K562 (cell line): ENCODE measurements at regions not wholly inside any gene's neighbourhood (a gene's known extent, or its start where the extent isn't known, plus 50 kb on each side); places are given as distances from the start of the nearest gene placed in this dataset.

ENCODE experiments used
- ATAC-seq: fragments of 200-7000 bp; cut with Tn5 transposase; 3 replicates; pipeline ENCODE4 v1.9.1; 2020; ENCODE audit warnings: moderate library complexity
- BruUV-seq: library from RNA; stranded (reverse); fragments of 400-500 nt; replicated peaks from 2 replicates; lab custom pipeline; 2021; lab: Mats Ljungman, UMichigan
- CTCF ChIA-PET: fragments of 300-600 bp; formaldehyde crosslinking; extraction: SDS; loops from one replicate; lab custom pipeline; 2021; ENCODE audit warnings: low intra/inter-chr PET ratio; lab: Yijun Ruan, JAX
- POLR2A ChIA-PET: fragments of 300-600, 350-650 bp; sonication (Branson Sonifier 250); formaldehyde crosslinking; extraction: SDS; loops from one replicate; lab custom pipeline; 2021; ENCODE audit warnings: antibody characterized with exemption, inconsistent platforms; lab: Yijun Ruan, JAX
- DNase-seq, 4 experiments: peaks; one replicate each; pipeline versions ENCODE4 v3.0.0 to v3.0.0-alpha.2; 2011 to 2018; ENCODE audit warnings: low spot score in 3 of 4, mixed read lengths in 3 of 4; ENCODE audit errors: extremely low read depth in 1 of 4
- FAIRE-seq: peaks from 2 replicates; lab custom pipeline; 2011; peaks lifted over from hg19 to GRCh38; lab: Jason Lieb, UNC
- H2AFZ ChIP-seq: 2 replicates; pipeline ENCODE4 v1.6.0; 2011; ENCODE audit warnings: low read depth, low read length, control low read depth, inconsistent platforms
- H3K27ac ChIP-seq: fragments of 200-600 bp; 3 replicates; pipeline ENCODE4 v1.8.0; 2011; ENCODE audit warnings: low read depth, mild to moderate bottlenecking, control low read depth, inconsistent platforms, low read length, moderate library complexity, mixed read lengths; ENCODE audit errors: extremely low read depth
- H3K27me3 ChIP-seq, 2 experiments: fragments of 300-600 bp in 1 of 2; 2 replicates in 1 of 2; 3 replicates in 1 of 2; pipeline versions ENCODE4 v1.6.0 to v1.8.0; 2011; ENCODE audit warnings: inconsistent platforms in 2 of 2, low read length in 2 of 2, mild to moderate bottlenecking in 1 of 2, mixed read lengths in 1 of 2, moderate library complexity in 1 of 2; ENCODE audit not compliant: control insufficient read depth in 2 of 2, insufficient read depth in 2 of 2
- H3K36me3 ChIP-seq: fragments of 300-600 bp; 3 replicates; pipeline ENCODE4 v1.8.0; 2011; ENCODE audit warnings: mild to moderate bottlenecking, low read length, inconsistent platforms; ENCODE audit not compliant: control insufficient read depth, insufficient read depth
- H3K4me1 ChIP-seq, 2 experiments: fragments of 200-600 bp in 1 of 2; replicated peaks in 1 of 2; 2 replicates in 1 of 2; 3 replicates in 1 of 2; pipeline versions ENCODE4 v1.5.1 to v1.8.0; 2011; ENCODE audit warnings: inconsistent platforms in 2 of 2, low read length in 2 of 2, mild to moderate bottlenecking in 1 of 2, mixed read lengths in 1 of 2, moderate library complexity in 1 of 2; ENCODE audit not compliant: control insufficient read depth in 2 of 2, insufficient read depth in 2 of 2
- H3K4me2 ChIP-seq: 2 replicates; pipeline ENCODE4 v1.6.1; 2011; ENCODE audit warnings: low read length, control low read depth, inconsistent platforms, mixed read lengths; ENCODE audit not compliant: insufficient read depth
- H3K4me3 ChIP-seq: fragments of 200-600 bp; sonication (generic), shearing (Covaris generic); 2 replicates; pipeline ENCODE4 v1.5.1; 2016; ENCODE audit warnings: control low read depth, inconsistent platforms
- H3K79me2 ChIP-seq: fragments of 200-600 bp; 3 replicates; pipeline ENCODE4 v1.8.0; 2011; ENCODE audit warnings: low read length, inconsistent platforms; ENCODE audit not compliant: control insufficient read depth, insufficient read depth
- H3K9ac ChIP-seq, 2 experiments: 2 replicates each; pipeline versions ENCODE4 v1.6.0 to v1.6.1; 2011; ENCODE audit warnings: low read depth in 2 of 2, low read length in 2 of 2, control low read depth in 1 of 2, inconsistent platforms in 1 of 2, mild to moderate bottlenecking in 1 of 2, mixed read lengths in 1 of 2; ENCODE audit not compliant: insufficient read depth in 1 of 2
- H3K9me1 ChIP-seq: one replicate; pipeline ENCODE4 v1.6.0; 2011; ENCODE audit warnings: inconsistent platforms, mild to moderate bottlenecking, low read length, moderate library complexity; ENCODE audit not compliant: control insufficient read depth, insufficient read depth
- H3K9me3 ChIP-seq: replicated peaks from 2 replicates; pipeline ENCODE4 v1.5.1; 2011; ENCODE audit warnings: low read depth, low read length, inconsistent platforms; ENCODE audit not compliant: control insufficient read depth, insufficient read depth
- H4K20me1 ChIP-seq: replicated peaks from 2 replicates; pipeline ENCODE4 v1.6.1; 2011; ENCODE audit warnings: low read length, inconsistent platforms, mixed read lengths; ENCODE audit not compliant: control insufficient read depth, insufficient read depth
- CCAR2 ChIP-seq: fragments of 200-400 bp; formaldehyde crosslinking; IDR thresholded peaks from 2 replicates; pipeline ENCODE4 v1.6.1; 2017; ENCODE audit warnings: mild to moderate bottlenecking, low read depth, low read length
- DPF2 ChIP-seq: fragments of 450-650 bp; IDR thresholded peaks from 2 replicates; pipeline ENCODE4 v1.6.1; 2016
- ETV1 ChIP-seq: fragments of 450-650 bp; conservative IDR thresholded peaks from 2 replicates; pipeline ENCODE4 v1.6.1; 2016; ENCODE audit warnings: missing genetic modification characterization, control low read depth, low read depth, missing compliant biosample characterization
- RFX5 ChIP-seq: IDR thresholded peaks from 2 replicates; pipeline ENCODE4 v1.6.1; 2011; ENCODE audit warnings: low read depth, mild to moderate bottlenecking, improper control_type of control experiment, low read length
- SIX5 ChIP-seq, 2 experiments: IDR thresholded peaks; 2 replicates each; pipeline ENCODE4 v1.6.1; 2011; ENCODE audit warnings: low read length in 2 of 2, borderline replicate concordance in 1 of 2, low read depth in 1 of 2, mild to moderate bottlenecking in 1 of 2, moderate library complexity in 1 of 2; ENCODE audit not compliant: insufficient read depth in 1 of 2
- TCF3 ChIP-seq: sonication (generic); formaldehyde crosslinking; IDR thresholded peaks from 2 replicates; pipeline ENCODE4 v1.4.0; 2020; ENCODE audit warnings: mild to moderate bottlenecking, missing genetic modification reagents
- U2AF1 ChIP-seq: fragments of 200-400 bp; formaldehyde crosslinking; optimal IDR thresholded peaks from 2 replicates; pipeline ENCODE3; 2017; ENCODE audit warnings: mild to moderate bottlenecking, low read depth, low read length, moderate library complexity
- ZNF41 ChIP-seq: fragments of 250-450 bp; sonication (Bioruptor Pico); conservative IDR thresholded peaks from 2 replicates; pipeline ENCODE4 v1.4.0; 2020; ENCODE audit warnings: mild to moderate bottlenecking
- WGBS: fragments of 100-300 bp; shearing (Covaris generic); methylation state at CpG from one replicate; pipeline ENCODE4 v1.1.6; 2016; ENCODE audit warnings: low coverage, mixed read lengths; ENCODE audit not compliant: insufficient coverage; ENCODE audit errors: missing lambda C conversion rate; 5-methylcytosine and 5-hydroxymethylcytosine counted together
- in situ Hi-C: fragments of 300-500 bp; cut with MboI; formaldehyde crosslinking; loops from 4 replicates; pipeline ENCODE4 v1.15.0; 2018; ENCODE audit warnings: inconsistent platforms, mixed read lengths
- intact Hi-C: fragments of 100-400 bp; cut with micrococcal nuclease; formaldehyde crosslinking; loops from 2 replicates; pipeline ENCODE4 v1.14.2; 2022

DNA sequence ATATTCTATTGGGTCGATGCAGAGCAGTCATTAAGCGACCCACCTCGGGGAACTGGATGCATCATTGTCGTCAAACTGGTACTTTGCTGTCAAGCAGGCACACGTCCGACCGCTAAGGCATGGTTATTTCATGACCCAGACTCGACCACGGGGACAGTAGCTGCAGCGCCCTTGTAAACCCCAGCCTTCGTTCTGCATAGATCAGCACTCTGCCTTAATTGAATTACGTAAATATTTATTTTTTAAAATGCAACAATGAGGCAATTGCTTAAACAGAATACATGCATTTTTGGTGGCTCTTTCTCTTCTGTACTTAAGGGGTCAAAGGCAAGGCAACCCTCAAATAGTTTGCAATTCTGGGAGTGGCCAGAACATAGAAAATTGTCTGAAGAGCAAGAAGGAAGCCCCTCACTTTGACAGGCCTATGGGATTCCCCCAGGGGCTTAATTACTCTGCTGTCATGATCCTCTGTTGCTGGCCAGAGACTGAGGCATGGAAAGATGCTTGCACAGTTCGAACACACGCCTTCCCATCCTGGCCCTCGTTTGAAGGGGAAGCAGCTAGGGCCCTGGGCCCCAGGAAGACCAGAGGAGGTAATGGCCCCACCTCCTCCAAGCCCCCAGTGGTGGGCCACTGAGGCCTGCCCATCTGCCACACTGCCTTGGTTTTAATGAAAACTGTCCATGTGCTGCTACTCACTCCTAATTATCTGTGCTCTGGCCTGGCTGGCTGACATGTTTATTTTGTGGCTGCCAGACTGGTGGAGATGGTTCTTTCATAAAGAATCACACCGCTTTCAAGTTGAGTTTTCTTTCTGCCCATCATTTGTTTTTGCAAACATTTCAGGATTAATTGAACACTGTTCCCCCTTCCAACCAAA lies 169.7 kb upstream of the MAST4 start (continued):
- TF ChIP-seq ETV1 (tag) (no peak), CCAR2 (no peak)

DNA sequence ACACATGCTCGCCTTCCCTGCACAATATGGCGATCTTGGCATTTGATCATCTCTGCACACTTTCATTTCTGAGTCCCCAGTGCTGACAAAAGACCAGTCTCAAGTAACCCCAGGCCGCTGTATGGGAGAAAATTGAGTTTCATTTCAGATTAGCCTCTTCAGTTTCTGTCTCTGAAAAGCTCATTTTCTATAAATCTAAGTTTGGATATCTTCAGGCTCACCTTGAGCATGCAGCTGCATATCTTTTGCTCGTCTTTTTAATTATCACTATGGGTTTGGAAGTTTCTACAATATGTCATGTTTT lies 169.1 kb upstream of the MAST4 start:
- Histone ChIP-seq H3K27me3 (no peaks in the 10 kb centered on the region), H4K20me1 (no peaks in the 10 kb centered on the region), H3K27ac (no peak overlapping the region), H3K9me1 (no peaks in the 10 kb centered on the region), H3K4me3 (no peak overlapping the region), H2AFZ (no peak overlapping the region), H3K9me3 (no peaks in the 10 kb centered on the region)
- 0% methylated on average over 4 of the region's 4 CpGs for WGBS
- intact Hi-C loops: no loop called here
- POLR2A ChIA-PET: interaction anchor here (0.6 kb wide), 1 partner anchor 1785 kb away, joined by 4 read pairs; no protein-coding TSS in a partner anchor
- no TSS peak for BruUV-seq
- no peak for DNase-seq
- TF ChIP-seq TCF3 (no peak), RFX5 (no peak), U2AF1 (no peak), SIX5 (IDR thresholded peaks at IDR 0.05; ENCODE audit: borderline replicate concordance in 1 of 2, insufficient read depth in 1 of 2, low read depth in 1 of 2, low read length in 2 of 2) (no peak), ZNF41 (CRISPR knock-in tag) (no peak), DPF2 (no peak)
- TF ChIP-seq, all 486 proteins: peak for 0
- ATAC-seq (no peak), FAIRE-seq (no peak)
- CTCF ChIA-PET: no interaction called here
- H3K4me1 ChIP-seq: no peaks in the 10 kb centered on the region
- H3K36me3 ChIP-seq: no peaks in the 10 kb centered on the region
- H3K9ac ChIP-seq: no peak overlapping the region
- in situ Hi-C loops: no loop called here
- H3K4me2 ChIP-seq: no peak overlapping the region
- no peaks in the 10 kb centered on the region for H3K79me2 ChIP-seq
